H9 (cell line): ENCODE measurements at regions not wholly inside any gene's neighbourhood (a gene's known extent, or its start where the extent isn't known, plus 50 kb on each side); places are given as distances from the start of the nearest gene placed in this dataset.

Experiments used
- DNase-seq: peaks from one replicate; pipeline ENCODE4 v3.0.0-alpha.2; 2017
- H2AFZ ChIP-seq: one replicate; pipeline ENCODE4 v1.6.1; 2013; ENCODE audit warnings: mild to moderate bottlenecking, low read length, control low read depth, moderate library complexity
- H2AK5ac ChIP-seq: 2 replicates; pipeline ENCODE4 v1.6.1; 2013; ENCODE audit warnings: low read length, control low read depth, mixed read lengths; ENCODE audit not compliant: insufficient read length
- H2BK120ac ChIP-seq: one replicate; pipeline ENCODE4 v1.6.1; 2013; ENCODE audit warnings: low read depth, mild to moderate bottlenecking, low read length, control low read depth, inconsistent platforms; ENCODE audit not compliant: poor library complexity, severe bottlenecking
- H2BK12ac ChIP-seq: 2 replicates; pipeline ENCODE4 v1.6.1; 2013; ENCODE audit warnings: low read length, control low read depth, mixed read lengths, low read depth; ENCODE audit not compliant: insufficient read length
- H2BK15ac ChIP-seq: 2 replicates; pipeline ENCODE4 v1.6.1; 2013; ENCODE audit warnings: low read depth, low read length, control low read depth
- H2BK20ac ChIP-seq: one replicate; pipeline ENCODE4 v1.6.1; 2013; ENCODE audit warnings: low read depth, mild to moderate bottlenecking, low read length, control low read depth, inconsistent platforms; ENCODE audit not compliant: poor library complexity, severe bottlenecking
- H2BK5ac ChIP-seq: 2 replicates; pipeline ENCODE4 v1.6.1; 2013; ENCODE audit warnings: low read length, control low read depth, mixed read lengths; ENCODE audit not compliant: insufficient read length
- H3K14ac ChIP-seq: 2 replicates; pipeline ENCODE4 v1.6.1; 2013; ENCODE audit warnings: low read length, control low read depth; ENCODE audit not compliant: insufficient read depth
- H3K18ac ChIP-seq: 2 replicates; pipeline ENCODE4 v1.6.1; 2013; ENCODE audit warnings: low read depth, mild to moderate bottlenecking, mixed read lengths, low read length, control low read depth; ENCODE audit not compliant: insufficient read length
- H3K23ac ChIP-seq: 2 replicates; pipeline ENCODE4 v1.6.1; 2013; ENCODE audit warnings: low read length, control low read depth, mixed read lengths, low read depth; ENCODE audit not compliant: insufficient read length
- H3K23me2 ChIP-seq: 2 replicates; pipeline ENCODE4 v1.6.1; 2013; ENCODE audit warnings: low read depth, mild to moderate bottlenecking, mixed read lengths, low read length, control low read depth; ENCODE audit not compliant: insufficient read length, poor library complexity, severe bottlenecking
- H3K27ac ChIP-seq: 2 replicates; pipeline ENCODE4 v1.5.1; 2013; ENCODE audit warnings: low read length, control low read depth, mixed read lengths, low read depth; ENCODE audit not compliant: insufficient read length
- H3K27me3 ChIP-seq: 2 replicates; pipeline ENCODE4 v1.6.1; 2013; ENCODE audit warnings: low read length, control low read depth, inconsistent platforms; ENCODE audit not compliant: insufficient read depth
- H3K4ac ChIP-seq: 2 replicates; pipeline ENCODE4 v1.6.1; 2013; ENCODE audit warnings: low read depth, mild to moderate bottlenecking, control low read depth, inconsistent platforms, low read length, moderate library complexity
- H3K4me1 ChIP-seq: 2 replicates; pipeline ENCODE4 v1.6.1; 2013; ENCODE audit warnings: low read length, control low read depth, inconsistent platforms; ENCODE audit not compliant: insufficient read depth
- H3K4me2 ChIP-seq: 2 replicates; pipeline ENCODE4 v1.6.1; 2013; ENCODE audit warnings: low read length, control low read depth, mixed read lengths; ENCODE audit not compliant: insufficient read length, insufficient read depth
- H3K56ac ChIP-seq: 2 replicates; pipeline ENCODE4 v1.6.1; 2013; ENCODE audit warnings: low read depth, mild to moderate bottlenecking, mixed read lengths, low read length, control low read depth; ENCODE audit not compliant: insufficient read length
- H3K79me1 ChIP-seq: 2 replicates; pipeline ENCODE4 v1.6.1; 2013; ENCODE audit warnings: low read depth, mild to moderate bottlenecking, moderate library complexity, low read length, control low read depth, inconsistent platforms; ENCODE audit not compliant: insufficient read depth, poor library complexity, severe bottlenecking
- H3K79me2 ChIP-seq: 2 replicates; pipeline ENCODE4 v1.6.1; 2013; ENCODE audit warnings: low read length, control low read depth, inconsistent platforms; ENCODE audit not compliant: insufficient read depth
- H3K9ac ChIP-seq: 2 replicates; pipeline ENCODE4 v1.6.1; 2013; ENCODE audit warnings: low read length, control low read depth, mixed read lengths; ENCODE audit not compliant: insufficient read length; ENCODE audit errors: extremely low read depth
- H3K9me3 ChIP-seq: one replicate; pipeline ENCODE4 v1.6.1; 2013; ENCODE audit warnings: low read depth, low read length, inconsistent platforms; ENCODE audit not compliant: control insufficient read depth
- H3T11ph ChIP-seq: one replicate; pipeline ENCODE4 v1.6.1; 2013; ENCODE audit warnings: mild to moderate bottlenecking, low read length, control low read depth, inconsistent platforms
- H4K20me1 ChIP-seq: one replicate; pipeline ENCODE4 v1.6.1; 2013; ENCODE audit not compliant: control insufficient read depth, insufficient read length, insufficient read depth
- H4K5ac ChIP-seq: 2 replicates; pipeline ENCODE4 v1.6.1; 2013; ENCODE audit warnings: low read depth, mild to moderate bottlenecking, mixed read lengths, low read length, control low read depth; ENCODE audit not compliant: insufficient read length
- H4K8ac ChIP-seq: replicated peaks from 2 replicates; pipeline ENCODE4 v1.6.1; 2013; ENCODE audit warnings: low read length, control low read depth, mixed read lengths, low read depth; ENCODE audit not compliant: insufficient read length
- H4K91ac ChIP-seq: 2 replicates; pipeline ENCODE4 v1.6.1; 2013; ENCODE audit warnings: low read depth, mild to moderate bottlenecking, moderate library complexity, mixed read lengths, low read length, control low read depth; ENCODE audit not compliant: insufficient read length
- H3K27ac Mint-ChIP-seq, 3 experiments: 2 replicates in 2 of 3; 3 replicates in 1 of 3; pipeline ENCODE4 v1.8.0; 2020 to 2021; ENCODE audit warnings: mixed read lengths in 3 of 3, mild to moderate bottlenecking in 1 of 3, moderate library complexity in 1 of 3
- H3K27me3 Mint-ChIP-seq: 2 replicates; pipeline ENCODE4 v1.8.0; 2021; ENCODE audit warnings: low read depth, mild to moderate bottlenecking, moderate library complexity, mixed read lengths
- H3K36me3 Mint-ChIP-seq, 3 experiments: 2 replicates in 2 of 3; 3 replicates in 1 of 3; pipeline ENCODE4 v1.8.0; 2020 to 2021; ENCODE audit warnings: low read depth in 3 of 3, mixed read lengths in 3 of 3; ENCODE audit not compliant: insufficient read depth in 1 of 3
- H3K4me1 Mint-ChIP-seq, 2 experiments: 2 replicates each; pipeline ENCODE4 v1.8.0; 2020; ENCODE audit warnings: mixed read lengths in 2 of 2
- H3K4me3 Mint-ChIP-seq, 2 experiments: 2 replicates in 1 of 2; 3 replicates in 1 of 2; pipeline ENCODE4 v1.8.0; 2020 to 2021; ENCODE audit warnings: mild to moderate bottlenecking in 2 of 2, mixed read lengths in 2 of 2, moderate library complexity in 1 of 2
- H3K9me3 Mint-ChIP-seq, 2 experiments: 2 replicates in 1 of 2; 3 replicates in 1 of 2; pipeline ENCODE4 v1.8.0; 2020; ENCODE audit warnings: mild to moderate bottlenecking in 2 of 2, mixed read lengths in 2 of 2, moderate library complexity in 1 of 2
- WGBS: extraction: QIAGEN DNeasy Blood & Tissue Kit; methylation state at CpG from one replicate; pipeline ENCODE4 v1.1.7; 2013; ENCODE audit warnings: missing lambda C conversion rate, low lambda C conversion rate, mixed read lengths; ENCODE audit not compliant: insufficient read length; ENCODE audit errors: extremely low coverage; 5-methylcytosine and 5-hydroxymethylcytosine counted together
- TF ChIP-seq, protein P1 (sequence below): fragments of 200-600 bp; sonication (generic); conservative IDR thresholded peaks from 3 replicates; pipeline ENCODE4 v1.8.0; 2021; ENCODE audit warnings: antibody characterized with exemption, mild to moderate bottlenecking

DNA sequence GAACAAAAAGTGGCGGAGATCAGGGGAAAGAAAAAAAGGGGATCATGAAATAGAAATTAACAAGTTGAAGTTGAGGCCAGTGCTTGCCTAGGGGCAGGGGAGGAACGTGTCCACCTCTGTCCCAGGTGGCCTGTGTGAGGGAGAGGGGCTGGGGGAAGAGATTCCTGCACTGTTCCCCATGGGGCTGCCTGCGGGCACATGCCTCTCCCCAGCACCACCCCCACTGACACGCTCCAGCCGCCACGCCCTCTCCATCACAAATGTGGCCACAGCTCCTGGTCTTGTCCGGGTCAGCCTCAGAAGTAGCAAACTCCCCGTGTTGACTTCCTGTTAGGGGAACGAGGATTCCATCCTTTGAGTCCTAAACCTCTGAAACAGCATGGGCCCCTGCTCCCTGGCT is 161.2 kb downstream of the GLI2 start:
- no peak overlapping the region for H4K91ac ChIP-seq
- H3K9ac ChIP-seq = no peak overlapping the region
- H2AFZ ChIP-seq = no peak overlapping the region
- no peaks in the 10 kb centered on the region for H4K20me1 ChIP-seq
- no peak overlapping the region for H2BK12ac ChIP-seq
- H3K18ac ChIP-seq = no peak overlapping the region
- H3K79me1 ChIP-seq = no peaks in the 10 kb centered on the region
- H2BK120ac ChIP-seq = no peak overlapping the region
- peaks cover 3 to 11% (median 9%) of the 10 kb centered on the region in 3 experiments; a peak in 5 of 7 replicates for H3K36me3 Mint-ChIP-seq
- H3K23me2 ChIP-seq = no peaks in the 10 kb centered on the region
- no peaks in the 10 kb centered on the region for H3K9me3 ChIP-seq
- H3K27me3 Mint-ChIP-seq = no peaks in the 10 kb centered on the region
- H3T11ph ChIP-seq = no peak overlapping the region
- no peaks in the 10 kb centered on the region for H3K27me3 ChIP-seq
- no peak overlapping the region; the same call in 1 of the 2 replicates for H3K14ac ChIP-seq
- H3K4me3 Mint-ChIP-seq = no peak overlapping the region
- no peak overlapping the region for H3K27ac ChIP-seq
- H3K4me1 Mint-ChIP-seq = peaks cover 84 to 96% of the 10 kb centered on the region in 2 experiments
- peaks cover 8% of the 10 kb centered on the region; the same call in 1 of the 2 replicates for H3K4me1 ChIP-seq
- no peak overlapping the region for H3K4me2 ChIP-seq
- H3K27ac Mint-ChIP-seq = peak overlapping the region in 1 of 3 experiments; percentile 3; a peak in 1 of 7 replicates
- no peak overlapping the region for H3K4ac ChIP-seq
- TF ChIP-seq, protein P1, sequence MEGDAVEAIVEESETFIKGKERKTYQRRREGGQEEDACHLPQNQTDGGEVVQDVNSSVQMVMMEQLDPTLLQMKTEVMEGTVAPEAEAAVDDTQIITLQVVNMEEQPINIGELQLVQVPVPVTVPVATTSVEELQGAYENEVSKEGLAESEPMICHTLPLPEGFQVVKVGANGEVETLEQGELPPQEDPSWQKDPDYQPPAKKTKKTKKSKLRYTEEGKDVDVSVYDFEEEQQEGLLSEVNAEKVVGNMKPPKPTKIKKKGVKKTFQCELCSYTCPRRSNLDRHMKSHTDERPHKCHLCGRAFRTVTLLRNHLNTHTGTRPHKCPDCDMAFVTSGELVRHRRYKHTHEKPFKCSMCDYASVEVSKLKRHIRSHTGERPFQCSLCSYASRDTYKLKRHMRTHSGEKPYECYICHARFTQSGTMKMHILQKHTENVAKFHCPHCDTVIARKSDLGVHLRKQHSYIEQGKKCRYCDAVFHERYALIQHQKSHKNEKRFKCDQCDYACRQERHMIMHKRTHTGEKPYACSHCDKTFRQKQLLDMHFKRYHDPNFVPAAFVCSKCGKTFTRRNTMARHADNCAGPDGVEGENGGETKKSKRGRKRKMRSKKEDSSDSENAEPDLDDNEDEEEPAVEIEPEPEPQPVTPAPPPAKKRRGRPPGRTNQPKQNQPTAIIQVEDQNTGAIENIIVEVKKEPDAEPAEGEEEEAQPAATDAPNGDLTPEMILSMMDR = no peak
- no peaks in the 10 kb centered on the region for H3K9me3 Mint-ChIP-seq
- H3K79me2 ChIP-seq = no peaks in the 10 kb centered on the region; the same call in 1 of the 2 replicates
- H4K8ac ChIP-seq = no peak overlapping the region
- DNase-seq = no peak
- no peak overlapping the region for H2BK15ac ChIP-seq
- WGBS = no CpG with 5 or more reads among the region's 9 CpGs
- no peak overlapping the region for H2BK20ac ChIP-seq
- H3K56ac ChIP-seq = no peak overlapping the region
- H2AK5ac ChIP-seq = no peak overlapping the region
- H3K23ac ChIP-seq = no peak overlapping the region
- H4K5ac ChIP-seq = no peak overlapping the region
- no peak overlapping the region for H2BK5ac ChIP-seq
